Upper lobe of left lung (tissue), 6 donors: ENCODE measurements at regions not wholly inside any gene's neighbourhood (a gene's known extent, or its start where the extent isn't known, plus 50 kb on each side); places are given as distances from the start of the nearest gene placed in this dataset.

Experiments used
- ATAC-seq, 2 donors: fragments of 200-7000 bp; cut with Tn5 transposase; one replicate each; pipeline ENCODE4 v1.9.1; 2022; ENCODE audit warnings: mild to moderate bottlenecking in 2 of 2, moderate library complexity in 2 of 2; ENCODE audit not compliant: low FRiP score in 2 of 2
- DNase-seq, 2 donors: peaks; one replicate each; pipeline ENCODE4 v3.0.0-alpha.2; 2019 to 2020
- H3K27ac ChIP-seq, 4 donors: fragments of 200-600 bp; sonication (generic); one replicate each; pipeline ENCODE4 v1.5.1; 2016 to 2019
- H3K27me3 ChIP-seq, 4 donors: fragments of 200-600 bp; sonication (generic); one replicate each; pipeline ENCODE4 v1.5.1; 2017 to 2019
- H3K36me3 ChIP-seq, 4 donors: fragments of 200-600 bp; sonication (generic); one replicate each; pipeline ENCODE4 v1.5.1; 2016 to 2019
- H3K4me1 ChIP-seq, 4 donors: fragments of 200-600 bp; sonication (generic); one replicate each; pipeline ENCODE4 v1.5.1; 2018 to 2019
- H3K4me3 ChIP-seq, 4 donors: fragments of 200-600 bp; sonication (generic); one replicate each; pipeline ENCODE4 v1.5.1; 2017 to 2019; ENCODE audit warnings: mild to moderate bottlenecking in 2 of 4, moderate library complexity in 1 of 4
- H3K9me3 ChIP-seq, 4 donors: fragments of 200-600 bp; sonication (generic); one replicate each; pipeline ENCODE4 v1.5.1; 2018 to 2019
- EP300 ChIP-seq, 4 donors: sonication (generic); formaldehyde crosslinking; IDR thresholded peaks; one replicate each; pipeline ENCODE4 v1.5.1; 2017; ENCODE audit warnings: antibody characterized with exemption in 4 of 4, control low read depth in 2 of 4
- POLR2A ChIP-seq, 4 donors: fragments of 450-650 bp; IDR thresholded peaks; one replicate each; pipeline ENCODE4 v1.5.1; 2016 to 2017; ENCODE audit warnings: antibody characterized with exemption in 4 of 4, mild to moderate bottlenecking in 2 of 4
- POLR2AphosphoS5 ChIP-seq, 2 donors: sonication (generic); formaldehyde crosslinking; IDR thresholded peaks; one replicate each; pipeline ENCODE4 v1.5.1; 2017; ENCODE audit warnings: antibody characterized with exemption in 2 of 2
- WGBS, 2 donors: methylation state at CpG; one replicate each; pipeline ENCODE4 v1.1.5; 2017 to 2018; 5-methylcytosine and 5-hydroxymethylcytosine counted together
- TF ChIP-seq, protein P1 (sequence below), 6 experiments: fragments of 450-650 bp in 4 of 6; fragments of 200-600 bp in 2 of 6; sonication (generic) in 2 of 6; IDR thresholded peaks; one replicate each; pipeline ENCODE4 v1.5.1; 2016 to 2019; ENCODE audit warnings: antibody characterized with exemption in 6 of 6
- donor health status: DM: no; HTN: no; CAD: no; lungs with moderate emphysema.
- donor health status: DM: no; HTN: yes; CAD: no; lungs with severe emphysema.

DNA sequence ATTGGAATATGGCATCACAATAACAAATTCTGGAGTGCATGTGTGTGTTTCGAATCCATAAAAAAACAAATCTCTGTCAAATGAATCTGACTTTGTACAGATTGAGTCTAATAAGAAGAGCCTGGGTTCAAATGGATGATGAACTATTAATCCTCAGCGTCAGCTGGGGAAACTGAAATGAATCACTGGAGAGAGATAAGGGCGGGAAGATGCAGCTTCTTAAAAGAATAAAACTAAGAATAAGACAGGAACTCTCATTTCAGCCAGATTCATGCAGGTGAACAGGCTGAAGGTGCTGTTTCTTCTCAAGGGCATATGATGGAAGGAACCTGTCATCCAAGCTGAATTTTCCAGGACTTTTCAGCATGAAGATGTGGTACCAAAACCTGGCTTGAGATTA, 202.6 kb upstream of the TRIB2 start:
- Histone ChIP-seq H3K4me1 (peaks cover 5 to 11% (median 5%) of the 10 kb centered on the region in 4 donors), H3K27me3 (no peaks in the 10 kb centered on the region), H3K4me3 (no peak overlapping the region), H3K36me3 (no peaks in the 10 kb centered on the region), H3K27ac (no peak overlapping the region), H3K9me3 (no peaks in the 10 kb centered on the region)
- DNase-seq = no peak
- ATAC-seq = no peak
- TF ChIP-seq POLR2A (IDR thresholded peaks at IDR 0.05) (no peak), POLR2AphosphoS5 (IDR thresholded peaks at IDR 0.05) (no peak), EP300 (IDR thresholded peaks at IDR 0.05) (no peak)
- TF ChIP-seq, protein P1, sequence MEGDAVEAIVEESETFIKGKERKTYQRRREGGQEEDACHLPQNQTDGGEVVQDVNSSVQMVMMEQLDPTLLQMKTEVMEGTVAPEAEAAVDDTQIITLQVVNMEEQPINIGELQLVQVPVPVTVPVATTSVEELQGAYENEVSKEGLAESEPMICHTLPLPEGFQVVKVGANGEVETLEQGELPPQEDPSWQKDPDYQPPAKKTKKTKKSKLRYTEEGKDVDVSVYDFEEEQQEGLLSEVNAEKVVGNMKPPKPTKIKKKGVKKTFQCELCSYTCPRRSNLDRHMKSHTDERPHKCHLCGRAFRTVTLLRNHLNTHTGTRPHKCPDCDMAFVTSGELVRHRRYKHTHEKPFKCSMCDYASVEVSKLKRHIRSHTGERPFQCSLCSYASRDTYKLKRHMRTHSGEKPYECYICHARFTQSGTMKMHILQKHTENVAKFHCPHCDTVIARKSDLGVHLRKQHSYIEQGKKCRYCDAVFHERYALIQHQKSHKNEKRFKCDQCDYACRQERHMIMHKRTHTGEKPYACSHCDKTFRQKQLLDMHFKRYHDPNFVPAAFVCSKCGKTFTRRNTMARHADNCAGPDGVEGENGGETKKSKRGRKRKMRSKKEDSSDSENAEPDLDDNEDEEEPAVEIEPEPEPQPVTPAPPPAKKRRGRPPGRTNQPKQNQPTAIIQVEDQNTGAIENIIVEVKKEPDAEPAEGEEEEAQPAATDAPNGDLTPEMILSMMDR (IDR thresholded peaks at IDR 0.05) = no peak
- 76 to 88% methylated on average over 3 of the region's 3 CpGs for WGBS, 2 donors

DNA sequence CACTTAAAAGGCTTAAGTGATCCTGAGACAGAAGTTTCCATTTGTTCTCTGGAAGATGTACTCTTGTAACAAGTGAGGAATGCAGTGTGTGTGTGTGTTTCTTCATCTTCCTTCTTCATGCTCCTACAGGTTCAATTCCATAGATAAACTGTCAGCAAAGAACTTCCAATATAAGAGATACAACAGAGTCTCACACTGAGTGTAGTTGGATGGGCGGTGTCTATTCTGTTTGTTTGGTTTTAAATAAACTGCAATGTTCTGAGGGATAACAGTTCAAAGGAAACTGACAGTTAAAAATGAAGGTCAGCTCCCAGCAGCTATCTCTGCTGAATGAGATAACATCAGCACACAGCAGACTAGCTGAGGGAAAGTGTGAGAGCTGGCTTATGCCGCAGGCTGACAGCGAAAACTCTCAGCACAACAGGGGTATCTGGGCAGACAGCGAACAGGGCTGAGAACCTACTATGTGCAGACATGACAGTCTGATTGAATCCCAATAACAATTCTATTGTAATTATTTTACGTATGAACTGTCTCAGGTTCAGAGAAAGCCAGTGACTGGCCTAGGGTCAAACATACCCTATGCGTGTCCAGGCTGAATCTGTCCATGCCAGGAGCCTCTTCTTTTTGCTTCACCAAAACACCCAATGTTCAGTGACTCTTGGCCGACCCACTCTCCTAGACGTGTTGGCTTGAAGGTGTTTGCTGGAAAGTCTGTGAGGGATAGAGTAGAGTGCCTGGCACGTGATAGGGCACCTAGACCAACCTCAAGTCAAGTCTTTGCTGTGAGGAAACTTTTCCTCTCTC, 201.9 kb upstream of the TRIB2 start:
- TF ChIP-seq POLR2A (IDR thresholded peaks at IDR 0.05) (no peak), EP300 (IDR thresholded peaks at IDR 0.05) (peak in 1 of 4 donors; percentile 27), POLR2AphosphoS5 (IDR thresholded peaks at IDR 0.05) (peak in 1 of 2 donors; percentile 54)
- no peaks in the 10 kb centered on the region for H3K36me3 ChIP-seq
- peaks cover 5 to 11% (median 5%) of the 10 kb centered on the region in 4 donors for H3K4me1 ChIP-seq
- no peak overlapping the region for H3K4me3 ChIP-seq
- no peak for ATAC-seq
- H3K27ac ChIP-seq = peak overlapping the region in 1 of 4 donors; percentile 23
- no peaks in the 10 kb centered on the region for H3K9me3 ChIP-seq
- DNase-seq = no peak
- no peaks in the 10 kb centered on the region for H3K27me3 ChIP-seq
- WGBS, 2 donors = 70 to 80% methylated on average over 9 of the region's 9 CpGs

DNA sequence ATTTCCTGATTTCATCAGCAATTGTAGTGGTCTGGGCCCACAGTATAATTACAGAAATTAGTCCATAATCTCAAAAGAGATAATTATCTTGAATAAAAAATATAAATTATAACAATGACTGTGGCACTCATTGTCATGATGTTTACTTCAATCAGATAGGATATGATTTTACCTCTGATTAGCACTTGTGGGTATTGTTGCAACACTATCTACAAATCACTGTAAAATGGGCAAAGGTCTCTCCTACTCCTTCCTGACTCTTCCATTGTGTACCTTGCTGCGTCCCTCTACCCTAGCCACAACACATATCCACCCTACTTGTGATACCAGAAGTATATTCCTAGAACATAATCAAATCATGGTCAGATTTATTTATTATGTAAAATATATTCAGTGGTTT, 200.9 kb upstream of the TRIB2 start:
- Histone ChIP-seq H3K27ac (peak overlapping the region in 1 of 4 donors; percentile 23), H3K4me1 (peaks cover 5 to 11% (median 5%) of the 10 kb centered on the region in 4 donors), H3K4me3 (no peak overlapping the region), H3K36me3 (no peaks in the 10 kb centered on the region), H3K27me3 (no peaks in the 10 kb centered on the region), H3K9me3 (no peaks in the 10 kb centered on the region)
- 76 to 83% methylated on average over 1 of the region's 1 CpG for WGBS, 2 donors
- no peak for TF ChIP-seq POLR2A (IDR thresholded peaks at IDR 0.05)
- no peak for TF ChIP-seq EP300 (IDR thresholded peaks at IDR 0.05)
- TF ChIP-seq, protein P1 (IDR thresholded peaks at IDR 0.05) = no peak
- ATAC-seq (no peak), DNase-seq (no peak)

DNA sequence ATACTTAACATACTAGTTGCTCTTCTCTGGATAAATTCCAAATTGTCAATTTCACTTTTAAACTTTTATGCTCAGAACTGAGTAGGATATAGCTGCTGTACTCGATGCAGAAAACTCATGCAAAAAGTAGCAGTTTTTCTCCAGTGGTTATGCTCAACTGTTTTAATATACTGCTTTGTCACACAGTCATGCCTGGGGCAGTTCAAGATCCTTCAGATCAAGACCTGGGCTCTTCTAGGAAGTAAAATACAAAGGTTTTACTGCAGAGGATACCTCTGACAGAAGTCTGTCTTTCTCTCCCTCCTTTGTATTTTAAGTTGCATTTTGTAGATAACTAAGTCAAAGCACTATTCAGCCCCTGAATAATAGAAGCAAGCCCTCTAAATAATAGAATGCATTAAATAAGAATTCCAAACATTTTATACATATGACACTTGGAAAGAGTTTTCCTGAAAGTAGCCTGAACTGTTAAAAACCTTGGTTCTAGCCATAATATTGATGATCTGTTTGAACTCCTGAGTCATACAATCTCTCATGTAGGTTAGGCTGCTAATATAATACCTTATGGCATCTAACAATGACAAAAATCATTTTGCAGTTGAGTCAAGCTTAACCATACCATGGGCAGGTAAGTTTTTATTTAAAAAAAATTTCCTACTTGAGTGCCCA, 183.3 kb upstream of the TRIB2 start:
- Histone ChIP-seq H3K36me3 (no peaks in the 10 kb centered on the region), H3K27ac (no peak overlapping the region), H3K27me3 (no peaks in the 10 kb centered on the region), H3K9me3 (no peaks in the 10 kb centered on the region), H3K4me1 (peaks cover 0 to 9% (median 0%) of the 10 kb centered on the region in 4 donors), H3K4me3 (no peak overlapping the region)
- ATAC-seq (no peak), DNase-seq (no peak)
- WGBS, 2 donors = 48 to 58% methylated on average over 1 of the region's 1 CpG
- no peak for TF ChIP-seq POLR2A (IDR thresholded peaks at IDR 0.05)
- TF ChIP-seq EP300 (IDR thresholded peaks at IDR 0.05) = no peak
- no peak for TF ChIP-seq POLR2AphosphoS5 (IDR thresholded peaks at IDR 0.05)
- TF ChIP-seq, protein P1 (IDR thresholded peaks at IDR 0.05) = no peak

DNA sequence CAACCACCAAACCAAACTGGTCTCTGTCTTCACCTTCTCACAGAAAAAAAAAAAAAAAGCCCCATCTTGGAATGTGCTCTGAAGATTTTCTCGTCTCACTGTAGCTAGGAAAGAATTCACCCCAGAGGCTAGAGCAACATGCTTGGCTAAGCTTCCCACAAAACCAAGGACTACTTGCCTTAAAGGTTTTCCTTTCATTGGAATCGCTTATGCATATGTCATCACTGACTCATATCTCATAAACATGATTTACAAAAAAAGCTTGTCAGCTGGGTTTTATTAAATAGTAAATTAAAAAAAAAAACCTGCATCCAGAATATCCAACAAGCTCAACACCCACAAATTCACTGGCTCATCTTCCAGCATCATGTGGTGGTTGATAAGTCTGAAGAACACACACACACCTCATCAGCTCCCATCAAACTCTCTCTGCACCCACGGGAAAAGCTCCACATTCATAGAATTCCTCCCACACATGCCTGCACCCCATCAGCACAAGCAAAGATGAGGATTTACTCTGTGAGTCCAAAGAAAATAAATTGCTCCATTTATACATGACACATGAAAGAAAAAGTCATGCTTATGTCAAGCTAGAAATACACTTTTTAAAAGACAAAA, 182.0 kb upstream of the TRIB2 start:
- ATAC-seq (peak in 1 of 2 donors; percentile 58), DNase-seq (no peak)
- WGBS, 2 donors = 68 to 74% methylated on average over 3 of the region's 3 CpGs
- no peak for TF ChIP-seq POLR2AphosphoS5 (IDR thresholded peaks at IDR 0.05)
- TF ChIP-seq, protein P1 (IDR thresholded peaks at IDR 0.05) = no peak
- TF ChIP-seq POLR2A (IDR thresholded peaks at IDR 0.05) = no peak
- TF ChIP-seq EP300 (IDR thresholded peaks at IDR 0.05) = no peak
- Histone ChIP-seq H3K27ac (no peak overlapping the region), H3K9me3 (no peaks in the 10 kb centered on the region), H3K4me1 (peaks cover 0 to 9% (median 0%) of the 10 kb centered on the region in 4 donors), H3K36me3 (no peaks in the 10 kb centered on the region), H3K27me3 (no peaks in the 10 kb centered on the region), H3K4me3 (no peak overlapping the region)
